ENCODE measurements at regions not wholly inside any gene's neighbourhood (a gene's known extent, or its start where the extent isn't known, plus 50 kb on each side); places are given as distances from the start of the nearest gene placed in this dataset.

- H3K4me3 ChIP-seq (ENCODE audit: low read depth, low read length) = no peak overlapping the region
- H3K27me3 ChIP-seq (ENCODE audit: insufficient read depth, low read length) = no peaks in the 10 kb centered on the region
- no peak overlapping the region for H3K27ac ChIP-seq (ENCODE audit: low read depth, low read length)
Measured at GRCh38 chr12:60947533-60947932, 1312.7 kb upstream of the USP15 start.

DNA sequence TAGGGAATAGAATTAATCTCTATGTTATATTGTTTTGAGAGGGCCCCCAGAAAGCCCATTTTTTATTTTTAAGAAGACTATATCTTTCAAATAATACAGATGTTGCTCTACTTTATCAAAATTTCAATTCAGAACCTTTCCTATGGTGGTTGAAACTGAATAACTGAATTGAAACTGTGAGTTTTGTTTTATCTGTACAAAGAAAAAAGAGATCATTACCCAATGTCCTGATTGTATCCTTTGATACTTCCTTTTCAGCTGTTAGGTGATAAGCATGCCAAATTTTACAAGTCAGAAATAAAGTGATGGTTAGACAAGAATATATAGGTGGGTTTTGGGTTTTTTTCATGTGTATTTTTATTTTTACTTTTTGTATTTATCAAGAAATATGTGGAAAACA is 1293.1 kb upstream of the USP15 start:
- no peaks in the 10 kb centered on the region for H3K36me3 ChIP-seq (ENCODE audit: insufficient read depth, low read length)
- no peak overlapping the region for H3K4me3 ChIP-seq (ENCODE audit: low read depth, low read length)
- no peak overlapping the region for H2AFZ ChIP-seq (ENCODE audit: low read length, unreplicated experiment)
- no peak overlapping the region for H3K27ac ChIP-seq (ENCODE audit: low read depth, low read length)
- no peaks in the 10 kb centered on the region for H3K4me1 ChIP-seq (ENCODE audit: control insufficient read depth, insufficient read depth, low read length, unreplicated experiment)
- H3K27me3 ChIP-seq (ENCODE audit: insufficient read depth, low read length) = no peaks in the 10 kb centered on the region
- H3K79me2 ChIP-seq (ENCODE audit: control insufficient read depth, insufficient read depth, low read length, unreplicated experiment) = no peaks in the 10 kb centered on the region

More at GRCh38 chr12:60947533-60947932, 1312.7 kb upstream of the USP15 start:
- Histone ChIP-seq H2AFZ (ENCODE audit: low read length, unreplicated experiment) (no peak overlapping the region), H3K4me1 (ENCODE audit: control insufficient read depth, insufficient read depth, low read length, unreplicated experiment) (no peaks in the 10 kb centered on the region), H3K79me2 (ENCODE audit: control insufficient read depth, insufficient read depth, low read length, unreplicated experiment) (no peaks in the 10 kb centered on the region), H3K36me3 (ENCODE audit: insufficient read depth, low read length) (no peaks in the 10 kb centered on the region)

- Histone ChIP-seq H2AFZ (ENCODE audit: low read length, unreplicated experiment) (no peak overlapping the region), H3K79me2 (ENCODE audit: control insufficient read depth, insufficient read depth, low read length, unreplicated experiment) (no peaks in the 10 kb centered on the region), H3K27me3 (ENCODE audit: insufficient read depth, low read length) (no peaks in the 10 kb centered on the region), H3K4me3 (ENCODE audit: low read depth, low read length) (no peak overlapping the region), H3K36me3 (ENCODE audit: insufficient read depth, low read length) (no peaks in the 10 kb centered on the region), H3K27ac (ENCODE audit: low read depth, low read length) (no peak overlapping the region), H3K4me1 (ENCODE audit: control insufficient read depth, insufficient read depth, low read length, unreplicated experiment) (no peaks in the 10 kb centered on the region)
Measured at GRCh38 chr12:60977966-60978365, 1282.2 kb upstream of the USP15 start.

DNA sequence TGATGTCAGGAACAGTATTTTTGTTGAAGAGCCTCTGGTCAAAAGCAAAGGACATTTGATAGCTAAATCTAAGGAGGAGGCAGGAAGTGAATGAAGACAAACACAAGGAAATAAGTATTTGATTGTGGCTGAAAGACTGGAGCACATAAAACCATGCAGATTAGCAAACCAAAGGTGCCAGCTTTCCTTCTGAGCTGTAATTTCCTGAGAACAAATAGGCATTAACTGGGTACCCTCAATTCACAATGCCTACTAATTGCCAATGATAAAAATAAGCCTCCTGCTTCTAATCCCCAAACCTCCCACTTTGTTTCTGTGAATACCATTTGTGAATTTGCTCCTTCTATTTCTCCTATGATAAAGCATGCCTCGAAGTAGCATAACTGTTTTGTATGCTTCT is 1279.6 kb upstream of the USP15 start:
- Histone ChIP-seq H3K27ac (ENCODE audit: low read depth, low read length) (no peak overlapping the region), H2AFZ (ENCODE audit: low read length, unreplicated experiment) (no peak overlapping the region), H3K4me3 (ENCODE audit: low read depth, low read length) (no peak overlapping the region), H3K4me1 (ENCODE audit: control insufficient read depth, insufficient read depth, low read length, unreplicated experiment) (no peaks in the 10 kb centered on the region), H3K36me3 (ENCODE audit: insufficient read depth, low read length) (no peaks in the 10 kb centered on the region), H3K79me2 (ENCODE audit: control insufficient read depth, insufficient read depth, low read length, unreplicated experiment) (no peaks in the 10 kb centered on the region), H3K27me3 (ENCODE audit: insufficient read depth, low read length) (no peaks in the 10 kb centered on the region)

DNA sequence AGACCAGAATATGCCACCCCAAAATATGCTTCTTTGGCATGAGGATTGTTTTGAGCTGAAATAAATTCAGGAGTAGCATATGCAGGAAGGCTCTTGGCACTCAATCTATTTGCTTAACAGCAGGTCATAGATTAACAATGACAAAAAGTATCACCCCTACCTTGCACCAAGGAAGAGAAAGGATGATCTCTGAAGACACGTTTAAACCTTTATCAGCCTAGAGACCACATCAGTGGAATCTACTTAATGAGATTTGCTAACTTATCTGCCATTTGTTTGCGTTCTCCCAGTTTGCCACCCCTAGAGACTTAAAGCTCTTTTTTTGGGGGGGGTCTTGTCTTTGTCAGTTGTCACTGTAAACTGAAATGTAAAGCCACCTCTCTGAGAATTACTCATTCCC is 1278.7 kb upstream of the USP15 start:
- no peaks in the 10 kb centered on the region for H3K4me1 ChIP-seq (ENCODE audit: control insufficient read depth, insufficient read depth, low read length, unreplicated experiment)
- H3K36me3 ChIP-seq (ENCODE audit: insufficient read depth, low read length) = no peaks in the 10 kb centered on the region
- H2AFZ ChIP-seq (ENCODE audit: low read length, unreplicated experiment) = no peak overlapping the region
- no peak overlapping the region for H3K4me3 ChIP-seq (ENCODE audit: low read depth, low read length)
- no peak overlapping the region for H3K27ac ChIP-seq (ENCODE audit: low read depth, low read length)
- no peaks in the 10 kb centered on the region for H3K27me3 ChIP-seq (ENCODE audit: insufficient read depth, low read length)
- no peaks in the 10 kb centered on the region for H3K79me2 ChIP-seq (ENCODE audit: control insufficient read depth, insufficient read depth, low read length, unreplicated experiment)

GRCh38 chr12:60992087-60992486 is 1268.1 kb upstream of the USP15 start:
- no peaks in the 10 kb centered on the region for H3K79me2 ChIP-seq (ENCODE audit: control insufficient read depth, insufficient read depth, low read length, unreplicated experiment)
- H3K4me1 ChIP-seq (ENCODE audit: control insufficient read depth, insufficient read depth, low read length, unreplicated experiment) = no peaks in the 10 kb centered on the region
- H3K27ac ChIP-seq (ENCODE audit: low read depth, low read length) = no peak overlapping the region
- H3K36me3 ChIP-seq (ENCODE audit: insufficient read depth, low read length) = no peaks in the 10 kb centered on the region
- H3K27me3 ChIP-seq (ENCODE audit: insufficient read depth, low read length) = no peaks in the 10 kb centered on the region
- no peak overlapping the region for H2AFZ ChIP-seq (ENCODE audit: low read length, unreplicated experiment)
- H3K4me3 ChIP-seq (ENCODE audit: low read depth, low read length) = no peak overlapping the region

- Histone ChIP-seq H3K27ac (ENCODE audit: low read depth, low read length) (no peak overlapping the region), H3K27me3 (ENCODE audit: insufficient read depth, low read length) (no peaks in the 10 kb centered on the region), H2AFZ (ENCODE audit: low read length, unreplicated experiment) (no peak overlapping the region)
Measured at GRCh38 chr12:60995256-60995825, 1264.9 kb upstream of the USP15 start.

GRCh38 chr12:60997869-60998378 is 1262.3 kb upstream of the USP15 start:
- Histone ChIP-seq H3K27ac (ENCODE audit: low read depth, low read length) (no peak overlapping the region), H3K36me3 (ENCODE audit: insufficient read depth, low read length) (no peaks in the 10 kb centered on the region), H3K4me3 (ENCODE audit: low read depth, low read length) (no peak overlapping the region), H3K4me1 (ENCODE audit: control insufficient read depth, insufficient read depth, low read length, unreplicated experiment) (no peaks in the 10 kb centered on the region), H3K27me3 (ENCODE audit: insufficient read depth, low read length) (no peaks in the 10 kb centered on the region), H3K79me2 (ENCODE audit: control insufficient read depth, insufficient read depth, low read length, unreplicated experiment) (no peaks in the 10 kb centered on the region), H2AFZ (ENCODE audit: low read length, unreplicated experiment) (no peak overlapping the region)

More at GRCh38 chr12:60995256-60995825, 1264.9 kb upstream of the USP15 start:
- H3K79me2 ChIP-seq (ENCODE audit: control insufficient read depth, insufficient read depth, low read length, unreplicated experiment) = no peaks in the 10 kb centered on the region
- no peak overlapping the region for H3K4me3 ChIP-seq (ENCODE audit: low read depth, low read length)
- H3K4me1 ChIP-seq (ENCODE audit: control insufficient read depth, insufficient read depth, low read length, unreplicated experiment) = no peaks in the 10 kb centered on the region
- H3K36me3 ChIP-seq (ENCODE audit: insufficient read depth, low read length) = no peaks in the 10 kb centered on the region

DNA sequence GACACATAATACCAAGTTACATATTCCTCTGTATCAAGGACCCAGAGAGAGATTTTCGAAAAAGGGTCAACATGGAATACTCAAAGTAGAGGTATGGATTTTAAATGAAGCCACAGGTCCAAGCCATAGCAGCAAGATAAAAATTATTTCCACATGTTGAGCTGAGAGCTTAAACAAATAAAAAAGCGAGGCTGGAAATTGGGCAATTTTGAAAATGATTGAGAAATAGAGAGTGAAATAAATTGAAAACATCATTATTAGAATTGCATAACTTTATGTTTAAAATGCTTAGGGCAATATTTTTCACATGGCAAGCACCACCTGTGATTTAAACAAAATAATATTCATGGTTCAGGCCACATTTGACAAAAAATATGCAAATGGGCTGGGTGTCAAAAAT is 1251.0 kb upstream of the USP15 start:
- Histone ChIP-seq H3K4me3 (ENCODE audit: low read depth, low read length) (no peak overlapping the region), H3K4me1 (ENCODE audit: control insufficient read depth, insufficient read depth, low read length, unreplicated experiment) (no peaks in the 10 kb centered on the region), H3K79me2 (ENCODE audit: control insufficient read depth, insufficient read depth, low read length, unreplicated experiment) (no peaks in the 10 kb centered on the region), H3K27ac (ENCODE audit: low read depth, low read length) (no peak overlapping the region), H2AFZ (ENCODE audit: low read length, unreplicated experiment) (no peak overlapping the region), H3K27me3 (ENCODE audit: insufficient read depth, low read length) (no peaks in the 10 kb centered on the region), H3K36me3 (ENCODE audit: insufficient read depth, low read length) (no peaks in the 10 kb centered on the region)

GRCh38 chr12:61011767-61012423 is 1248.3 kb upstream of the USP15 start:
- H3K79me2 ChIP-seq (ENCODE audit: control insufficient read depth, insufficient read depth, low read length, unreplicated experiment) = no peaks in the 10 kb centered on the region
- no peak overlapping the region for H3K27ac ChIP-seq (ENCODE audit: low read depth, low read length)
- no peaks in the 10 kb centered on the region for H3K36me3 ChIP-seq (ENCODE audit: insufficient read depth, low read length)
- H3K27me3 ChIP-seq (ENCODE audit: insufficient read depth, low read length) = no peaks in the 10 kb centered on the region
- no peak overlapping the region for H2AFZ ChIP-seq (ENCODE audit: low read length, unreplicated experiment)
- H3K4me3 ChIP-seq (ENCODE audit: low read depth, low read length) = no peak overlapping the region
- H3K4me1 ChIP-seq (ENCODE audit: control insufficient read depth, insufficient read depth, low read length, unreplicated experiment) = no peaks in the 10 kb centered on the region

- H3K36me3 ChIP-seq (ENCODE audit: insufficient read depth, low read length) = no peaks in the 10 kb centered on the region
- no peaks in the 10 kb centered on the region for H3K4me1 ChIP-seq (ENCODE audit: control insufficient read depth, insufficient read depth, low read length, unreplicated experiment)
- no peak overlapping the region for H3K4me3 ChIP-seq (ENCODE audit: low read depth, low read length)
- H3K79me2 ChIP-seq (ENCODE audit: control insufficient read depth, insufficient read depth, low read length, unreplicated experiment) = no peaks in the 10 kb centered on the region
- H3K27ac ChIP-seq (ENCODE audit: low read depth, low read length) = no peak overlapping the region
- no peaks in the 10 kb centered on the region for H3K27me3 ChIP-seq (ENCODE audit: insufficient read depth, low read length)
- no peak overlapping the region for H2AFZ ChIP-seq (ENCODE audit: low read length, unreplicated experiment)
Measured at GRCh38 chr12:61018571-61018970, 1241.6 kb upstream of the USP15 start.
